PFSK-1 (cell line): ENCODE measurements at regions not wholly inside any gene's neighbourhood (a gene's known extent, or its start where the extent isn't known, plus 50 kb on each side); places are given as distances from the start of the nearest gene placed in this dataset.

Experiments used
- FOXP2 ChIP-seq: optimal IDR thresholded peaks from 2 replicates; pipeline ENCODE3; 2011; ENCODE audit warnings: borderline replicate concordance, control low read depth, inconsistent platforms; ENCODE audit not compliant: insufficient read depth; ENCODE audit errors: extremely low read length, extremely low read depth
- POLR2AphosphoS5 ChIP-seq: IDR thresholded peaks from 2 replicates; pipeline ENCODE4 v1.6.1; 2012; ENCODE audit warnings: low read depth, mild to moderate bottlenecking, control low read depth, low read length, moderate library complexity
- SIN3A ChIP-seq: IDR thresholded peaks from 2 replicates; pipeline ENCODE4 v1.6.1; 2012; ENCODE audit warnings: mild to moderate bottlenecking, low read length, moderate library complexity, borderline replicate concordance; ENCODE audit not compliant: insufficient read depth
- TAF1 ChIP-seq: IDR thresholded peaks from 2 replicates; pipeline ENCODE4 v1.6.1; 2012; ENCODE audit warnings: low read length, control low read depth, borderline replicate concordance; ENCODE audit not compliant: insufficient read depth
- TF ChIP-seq, protein P1 (sequence below), 2 experiments: IDR thresholded peaks; 2 replicates each; pipeline versions ENCODE4 v1.6.1 to v1.8.0; 2011 to 2012; ENCODE audit warnings: low read depth in 2 of 2, low read length in 2 of 2, control low read depth in 1 of 2, inconsistent platforms in 1 of 2, mild to moderate bottlenecking in 1 of 2, moderate library complexity in 1 of 2; ENCODE audit not compliant: insufficient read depth in 1 of 2

DNA sequence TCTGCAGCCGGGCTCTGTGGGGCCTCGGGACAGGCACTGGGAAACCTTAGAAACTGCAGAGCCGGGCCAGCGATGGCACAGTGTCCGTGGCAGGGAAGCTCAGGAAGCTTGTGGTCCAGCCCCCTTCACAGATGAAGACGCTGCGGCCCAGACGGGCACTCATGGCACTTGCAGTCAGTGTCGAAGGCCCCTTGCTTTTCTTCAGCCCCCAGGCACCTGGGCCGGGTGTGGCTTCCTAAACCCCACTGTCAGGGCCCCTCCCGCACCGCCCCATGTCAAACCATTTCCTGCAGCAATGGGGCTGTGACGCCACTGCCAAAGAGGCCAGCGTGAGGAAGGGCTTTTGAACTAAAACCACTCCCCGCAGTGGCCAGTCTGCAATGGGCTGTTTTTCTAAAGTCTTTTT, 164.0 kb downstream of the LAT start:
- TF ChIP-seq TAF1, result no peak

DNA sequence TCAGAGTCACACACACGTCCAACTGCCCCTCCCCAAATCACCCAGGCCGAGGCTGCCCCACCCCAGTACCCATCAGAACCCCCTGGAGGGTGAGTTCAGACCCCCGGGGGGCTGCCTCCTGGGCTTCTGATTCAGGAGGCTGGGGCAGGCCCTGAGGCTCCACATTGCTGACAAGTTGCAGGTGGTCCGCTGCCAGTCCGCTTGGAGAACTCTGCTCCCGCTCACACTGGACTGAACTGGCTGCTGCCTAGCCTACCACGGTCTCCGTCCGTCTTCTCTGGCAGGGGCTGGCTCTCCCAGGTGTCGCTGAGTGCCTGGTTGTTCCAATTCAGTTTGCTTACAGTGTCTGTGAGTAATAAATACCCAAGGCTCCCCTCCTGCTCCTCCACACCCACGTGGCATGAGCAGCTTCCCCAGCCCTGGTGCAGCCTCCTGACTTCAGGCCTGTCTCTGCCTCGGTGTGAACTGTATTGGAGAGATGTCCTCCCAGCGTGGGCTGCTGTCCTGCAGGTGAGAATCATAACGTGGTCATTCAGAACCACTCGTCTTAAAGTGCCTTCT, 163.4 kb downstream of the LAT start:
- no peak for TF ChIP-seq TAF1
- TF ChIP-seq, protein P1, sequence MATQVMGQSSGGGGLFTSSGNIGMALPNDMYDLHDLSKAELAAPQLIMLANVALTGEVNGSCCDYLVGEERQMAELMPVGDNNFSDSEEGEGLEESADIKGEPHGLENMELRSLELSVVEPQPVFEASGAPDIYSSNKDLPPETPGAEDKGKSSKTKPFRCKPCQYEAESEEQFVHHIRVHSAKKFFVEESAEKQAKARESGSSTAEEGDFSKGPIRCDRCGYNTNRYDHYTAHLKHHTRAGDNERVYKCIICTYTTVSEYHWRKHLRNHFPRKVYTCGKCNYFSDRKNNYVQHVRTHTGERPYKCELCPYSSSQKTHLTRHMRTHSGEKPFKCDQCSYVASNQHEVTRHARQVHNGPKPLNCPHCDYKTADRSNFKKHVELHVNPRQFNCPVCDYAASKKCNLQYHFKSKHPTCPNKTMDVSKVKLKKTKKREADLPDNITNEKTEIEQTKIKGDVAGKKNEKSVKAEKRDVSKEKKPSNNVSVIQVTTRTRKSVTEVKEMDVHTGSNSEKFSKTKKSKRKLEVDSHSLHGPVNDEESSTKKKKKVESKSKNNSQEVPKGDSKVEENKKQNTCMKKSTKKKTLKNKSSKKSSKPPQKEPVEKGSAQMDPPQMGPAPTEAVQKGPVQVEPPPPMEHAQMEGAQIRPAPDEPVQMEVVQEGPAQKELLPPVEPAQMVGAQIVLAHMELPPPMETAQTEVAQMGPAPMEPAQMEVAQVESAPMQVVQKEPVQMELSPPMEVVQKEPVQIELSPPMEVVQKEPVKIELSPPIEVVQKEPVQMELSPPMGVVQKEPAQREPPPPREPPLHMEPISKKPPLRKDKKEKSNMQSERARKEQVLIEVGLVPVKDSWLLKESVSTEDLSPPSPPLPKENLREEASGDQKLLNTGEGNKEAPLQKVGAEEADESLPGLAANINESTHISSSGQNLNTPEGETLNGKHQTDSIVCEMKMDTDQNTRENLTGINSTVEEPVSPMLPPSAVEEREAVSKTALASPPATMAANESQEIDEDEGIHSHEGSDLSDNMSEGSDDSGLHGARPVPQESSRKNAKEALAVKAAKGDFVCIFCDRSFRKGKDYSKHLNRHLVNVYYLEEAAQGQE (IDR thresholded peaks at IDR 0.05; ENCODE audit: insufficient read depth in 1 of 2, low read depth in 2 of 2, low read length in 2 of 2), result no peak
- TF ChIP-seq SIN3A, result no peak
- no peak for TF ChIP-seq FOXP2
- no peak for TF ChIP-seq POLR2AphosphoS5

DNA sequence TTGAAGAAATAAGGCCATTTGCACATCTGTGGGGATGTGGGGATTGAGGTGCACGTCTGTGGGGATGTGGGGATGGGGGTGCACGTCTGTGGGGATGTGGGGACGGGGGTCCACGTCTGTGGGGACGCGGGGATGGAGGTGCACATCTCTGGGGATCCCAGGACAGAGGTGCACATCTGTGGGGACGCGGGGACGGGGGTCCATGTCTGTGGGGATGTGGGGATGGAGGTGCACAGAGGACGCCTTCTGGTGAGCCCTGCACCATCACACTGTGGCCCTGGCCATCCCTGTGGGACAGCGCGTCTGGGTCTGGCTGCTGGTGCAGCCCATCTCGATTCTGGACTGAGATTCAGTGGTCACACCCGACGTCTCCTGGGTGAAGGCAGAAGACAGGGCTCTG, 161.4 kb downstream of the LAT start:
- no peak for TF ChIP-seq TAF1
- TF ChIP-seq SIN3A, result no peak
- no peak for TF ChIP-seq POLR2AphosphoS5
- TF ChIP-seq, protein P1 (IDR thresholded peaks at IDR 0.05; ENCODE audit: insufficient read depth in 1 of 2, low read depth in 2 of 2, low read length in 2 of 2), result no peak
- no peak for TF ChIP-seq FOXP2

DNA sequence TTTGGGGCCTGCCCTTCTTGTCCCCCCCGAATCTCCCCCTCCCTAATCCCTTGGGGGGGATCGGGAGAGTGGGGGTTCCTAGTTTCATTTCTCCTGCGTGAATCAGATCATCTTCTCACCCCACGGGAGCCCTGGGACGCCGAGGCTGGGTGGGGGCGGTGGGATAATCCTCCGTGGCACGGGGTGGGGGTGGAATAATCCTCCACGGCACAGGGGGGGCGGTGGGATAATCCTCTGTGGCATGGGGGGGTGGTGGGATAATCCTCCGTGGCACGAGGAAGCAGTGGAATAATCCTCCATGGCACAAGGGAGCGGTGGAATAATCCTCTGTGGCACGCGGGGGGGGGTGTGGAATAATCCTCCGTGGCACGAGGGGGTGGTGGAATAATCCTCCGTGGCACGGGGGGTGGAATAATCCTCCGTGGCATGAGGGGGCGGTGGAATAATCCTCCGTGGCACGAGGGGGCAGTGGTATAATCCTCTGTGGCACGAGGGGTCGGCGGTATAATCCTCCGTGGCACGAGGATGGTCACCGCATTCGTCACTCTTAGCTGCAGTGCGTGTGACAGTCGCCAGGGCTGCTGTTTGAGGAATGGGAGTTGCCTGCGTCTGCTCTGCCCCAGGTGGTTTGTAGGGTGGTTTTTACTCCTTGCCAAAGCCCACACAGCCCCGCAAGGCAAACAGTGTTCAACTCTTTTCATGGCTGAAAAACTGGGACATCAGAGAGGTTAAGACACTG, 156.9 kb downstream of the LAT start:
- TF ChIP-seq SIN3A (no peak), TAF1 (no peak), FOXP2 (no peak), POLR2AphosphoS5 (no peak)
- TF ChIP-seq, protein P1 (IDR thresholded peaks at IDR 0.05; ENCODE audit: insufficient read depth in 1 of 2, low read depth in 2 of 2, low read length in 2 of 2), result no peak

DNA sequence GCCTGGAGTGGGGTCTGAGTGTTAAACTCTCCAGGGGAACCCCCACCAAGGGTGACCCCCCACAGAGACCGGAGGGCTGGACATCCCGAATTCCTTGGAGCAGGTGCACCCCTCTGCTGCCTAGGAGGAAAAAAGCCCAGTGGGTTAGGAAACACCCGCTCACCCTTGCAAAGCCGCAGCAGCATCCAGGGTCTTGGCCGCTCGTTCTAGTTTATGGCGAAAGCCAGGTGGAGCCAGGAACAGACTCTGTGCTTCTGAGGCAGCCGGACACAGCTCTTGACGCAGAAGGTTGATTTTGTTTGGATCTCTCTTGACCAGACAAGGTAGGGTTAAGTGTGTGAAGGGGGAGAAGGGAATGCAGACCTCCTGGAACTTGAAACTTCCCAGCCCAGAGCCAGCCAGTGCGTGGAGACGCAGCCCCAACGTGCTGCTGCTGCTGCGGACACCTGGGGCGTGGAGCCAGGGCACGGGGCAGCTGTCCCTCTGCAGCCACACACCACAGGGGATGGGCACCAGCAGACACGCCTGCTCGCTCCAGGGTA, 154.5 kb downstream of the LAT start:
- TF ChIP-seq SIN3A (no peak), POLR2AphosphoS5 (no peak), FOXP2 (no peak)

DNA sequence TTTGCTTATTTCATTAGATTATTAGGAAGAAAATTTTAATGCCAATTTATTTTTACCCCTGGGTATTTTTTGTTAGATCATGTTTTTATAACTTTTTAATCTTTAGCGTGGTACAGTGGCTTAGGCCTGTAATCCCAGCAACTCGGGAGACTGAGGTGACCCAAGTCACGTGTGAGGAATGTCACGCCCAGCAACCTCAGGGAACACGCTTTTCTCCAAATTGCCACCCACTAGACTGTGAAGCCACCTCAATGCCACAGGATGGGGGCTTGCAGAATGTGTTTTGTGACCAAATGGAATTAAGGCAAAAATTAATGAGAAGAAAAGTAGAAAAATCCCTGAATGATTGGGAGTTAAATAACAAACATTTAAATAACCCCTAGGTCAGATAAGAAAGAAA, 141.8 kb downstream of the LAT start:
- TF ChIP-seq POLR2AphosphoS5 (no peak), TAF1 (no peak)

DNA sequence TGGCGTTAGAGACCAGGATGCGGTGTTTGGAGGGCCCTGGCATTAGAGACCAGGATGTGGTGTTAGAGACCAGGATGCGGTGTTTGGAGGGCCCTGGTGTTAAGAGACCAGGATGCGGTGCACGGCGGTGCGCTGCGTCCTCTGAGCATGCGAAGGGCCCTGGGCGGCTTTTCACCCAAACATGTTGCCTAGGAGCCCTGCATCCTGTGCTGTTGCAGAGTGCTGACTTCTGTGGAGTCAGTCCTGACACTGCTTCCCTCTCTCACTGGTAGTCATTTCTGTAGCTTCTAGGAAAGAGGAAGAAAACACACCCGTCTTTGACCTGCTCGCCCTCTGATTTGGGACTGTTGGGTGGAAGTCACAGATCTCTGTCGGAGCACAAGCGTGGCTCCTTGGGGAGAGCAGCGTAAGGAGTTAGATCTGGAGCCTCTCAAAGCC, 141.2 kb downstream of the LAT start:
- TF ChIP-seq FOXP2 (no peak), TAF1 (no peak), SIN3A (no peak), POLR2AphosphoS5 (no peak)
- TF ChIP-seq, protein P1 (IDR thresholded peaks at IDR 0.05; ENCODE audit: insufficient read depth in 1 of 2, low read depth in 2 of 2, low read length in 2 of 2), result no peak
